OCI-LY3 (cell line): ENCODE measurements at regions not wholly inside any gene's neighbourhood (a gene's known extent, or its start where the extent isn't known, plus 50 kb on each side); places are given as distances from the start of the nearest gene placed in this dataset.

Source experiments
- H2AFZ ChIP-seq: fragments of 200-600, 300-600 bp; shearing (Covaris generic); 2 replicates; pipeline ENCODE4 v1.6.0; 2014; ENCODE audit warnings: antibody characterized with exemption, low read depth, low read length
- H3K27ac ChIP-seq: fragments of 200-600, 300-600 bp; sonication (generic); 2 replicates; pipeline ENCODE4 v1.5.1; 2014; ENCODE audit warnings: mild to moderate bottlenecking, low read length, moderate library complexity, mixed read lengths
- H3K27me3 ChIP-seq: fragments of 200-600, 300-600 bp; sonication (generic); 2 replicates; pipeline ENCODE4 v1.6.1; 2014; ENCODE audit warnings: low read depth, low read length, mixed read lengths
- H3K36me3 ChIP-seq: fragments of 200-600, 300-600 bp; sonication (generic); replicated peaks from 2 replicates; pipeline ENCODE3; 2014; ENCODE audit warnings: low read depth, low read length, mixed read lengths
- H3K4me1 ChIP-seq: fragments of 300-600, 200-600 bp; sonication (generic); 2 replicates; pipeline ENCODE4 v1.6.1; 2014; ENCODE audit warnings: low read length, mixed read lengths
- H3K4me2 ChIP-seq: fragments of 200-600, 300-600 bp; sonication (generic); 2 replicates; pipeline ENCODE4 v1.6.1; 2014; ENCODE audit warnings: low read length, mixed read lengths
- H3K4me3 ChIP-seq: fragments of 300-600, 200-600 bp; sonication (generic); 2 replicates; pipeline ENCODE4 v1.5.1; 2014; ENCODE audit warnings: antibody characterized with exemption, mild to moderate bottlenecking, low read length, moderate library complexity
- H3K79me2 ChIP-seq: fragments of 300-600, 200-600 bp; shearing (Covaris generic); 2 replicates; pipeline ENCODE4 v1.6.1; 2014; ENCODE audit warnings: mild to moderate bottlenecking, low read length, mixed read lengths
- H3K9ac ChIP-seq: fragments of 300-600, 200-600 bp; shearing (Covaris generic); 2 replicates; pipeline ENCODE4 v1.6.0; 2014; ENCODE audit warnings: mild to moderate bottlenecking, low read length, moderate library complexity
- H3K9me3 ChIP-seq: fragments of 200-600, 300-600 bp; shearing (Covaris generic); 2 replicates; pipeline ENCODE4 v1.6.1; 2014; ENCODE audit warnings: low read length, mixed read lengths; ENCODE audit not compliant: insufficient read depth
- H4K20me1 ChIP-seq: fragments of 200-600, 300-600 bp; sonication (generic); 2 replicates; pipeline ENCODE4 v1.6.1; 2016; ENCODE audit warnings: low read length, mixed read lengths; ENCODE audit not compliant: insufficient read depth
- CTCF ChIP-seq: fragments of 200-600, 300-600 bp; sonication (generic); IDR thresholded peaks from 2 replicates; pipeline ENCODE4 v1.5.1; 2014; ENCODE audit warnings: antibody characterized with exemption, low read length, low read depth
- EZH2phosphoT487 ChIP-seq: fragments of 200-600 bp; shearing (Covaris generic); IDR thresholded peaks from 2 replicates; pipeline ENCODE4 v1.6.1; 2018; ENCODE audit warnings: antibody characterized with exemption, mixed run types, low read depth

GRCh38 chr2:67041051-67041450 lies 356.1 kb upstream of the ETAA1 start:
- Histone ChIP-seq H3K27ac (no peak overlapping the region), H2AFZ (no peak overlapping the region), H3K9me3 (no peaks in the 10 kb centered on the region), H3K4me1 (no peaks in the 10 kb centered on the region), H3K9ac (no peak overlapping the region), H3K4me2 (no peak overlapping the region), H3K79me2 (no peaks in the 10 kb centered on the region), H4K20me1 (no peaks in the 10 kb centered on the region), H3K36me3 (no peaks in the 10 kb centered on the region), H3K4me3 (no peak overlapping the region), H3K27me3 (no peaks in the 10 kb centered on the region)
- TF ChIP-seq EZH2phosphoT487, result no peak
- no peak for TF ChIP-seq CTCF

GRCh38 chr2:67043781-67044478 lies 353.2 kb upstream of the ETAA1 start:
- H3K27ac ChIP-seq, result no peak overlapping the region
- no peak overlapping the region for H3K4me2 ChIP-seq
- no peak overlapping the region for H2AFZ ChIP-seq
- H3K79me2 ChIP-seq, result no peaks in the 10 kb centered on the region
- H3K36me3 ChIP-seq, result no peaks in the 10 kb centered on the region
- no peaks in the 10 kb centered on the region for H4K20me1 ChIP-seq
- no peaks in the 10 kb centered on the region for H3K4me1 ChIP-seq
- no peaks in the 10 kb centered on the region for H3K27me3 ChIP-seq
- H3K4me3 ChIP-seq, result no peak overlapping the region
- TF ChIP-seq CTCF (no peak), EZH2phosphoT487 (no peak)
- H3K9ac ChIP-seq, result no peak overlapping the region
- no peaks in the 10 kb centered on the region for H3K9me3 ChIP-seq

GRCh38 chr2:67046591-67046990 lies 350.5 kb upstream of the ETAA1 start:
- Histone ChIP-seq H3K36me3 (no peaks in the 10 kb centered on the region), H3K4me2 (no peak overlapping the region), H2AFZ (no peak overlapping the region), H3K27me3 (no peaks in the 10 kb centered on the region), H3K9me3 (no peaks in the 10 kb centered on the region), H3K79me2 (no peaks in the 10 kb centered on the region), H3K4me1 (no peaks in the 10 kb centered on the region), H3K27ac (no peak overlapping the region), H3K4me3 (no peak overlapping the region), H3K9ac (no peak overlapping the region), H4K20me1 (no peaks in the 10 kb centered on the region)
- TF ChIP-seq EZH2phosphoT487, result no peak
- TF ChIP-seq CTCF, result no peak

GRCh38 chr2:67048314-67048713 lies 348.8 kb upstream of the ETAA1 start:
- TF ChIP-seq CTCF (peak; percentile 21; the same call in 1 of the 2 replicates), EZH2phosphoT487 (no peak)

More at GRCh38 chr2:67048314-67048713, 348.8 kb upstream of the ETAA1 start:
- no peak overlapping the region for H3K9ac ChIP-seq
- H3K4me2 ChIP-seq, result no peak overlapping the region
- no peaks in the 10 kb centered on the region for H3K36me3 ChIP-seq
- no peaks in the 10 kb centered on the region for H3K4me1 ChIP-seq
- no peaks in the 10 kb centered on the region for H3K9me3 ChIP-seq
- H3K79me2 ChIP-seq, result no peaks in the 10 kb centered on the region
- no peak overlapping the region for H3K4me3 ChIP-seq
- H4K20me1 ChIP-seq, result no peaks in the 10 kb centered on the region
- H3K27me3 ChIP-seq, result no peaks in the 10 kb centered on the region
- no peak overlapping the region for H2AFZ ChIP-seq
- no peak overlapping the region for H3K27ac ChIP-seq
